Neural cell (in vitro differentiated cells): ENCODE measurements at regions not wholly inside any gene's neighbourhood (a gene's known extent, or its start where the extent isn't known, plus 50 kb on each side); places are given as distances from the start of the nearest gene placed in this dataset.

Experiments used
- H2AFZ ChIP-seq: fragments of 200-600, 300-800 bp; sonication (generic), shearing (Covaris generic); 2 replicates; pipeline ENCODE4 v1.6.0; 2014; ENCODE audit warnings: low read depth, mild to moderate bottlenecking, antibody characterized with exemption, low read length, moderate library complexity
- H3F3A ChIP-seq: fragments of 200-600 bp; shearing (Covaris generic); 2 replicates; pipeline ENCODE4 v1.6.1; 2016; ENCODE audit warnings: mild to moderate bottlenecking, moderate library complexity, mixed read lengths, antibody characterized with exemption, low read length; ENCODE audit not compliant: insufficient read depth, poor library complexity, severe bottlenecking
- H3K27ac ChIP-seq: fragments of 200-600, 300-800 bp; sonication (generic), shearing (Covaris generic); 2 replicates; pipeline ENCODE4 v1.5.1; 2014; ENCODE audit warnings: mild to moderate bottlenecking, low read length, moderate library complexity
- H3K27me3 ChIP-seq: fragments of 300-800, 200-600 bp; sonication (generic), shearing (Covaris generic); 2 replicates; pipeline ENCODE4 v1.6.0; 2014; ENCODE audit warnings: mild to moderate bottlenecking, low read depth, low read length, moderate library complexity; ENCODE audit not compliant: insufficient read depth
- H3K36me3 ChIP-seq: fragments of 300-800, 200-600 bp; sonication (generic), shearing (Covaris generic); 2 replicates; pipeline ENCODE4 v1.5.1; 2014; ENCODE audit warnings: mild to moderate bottlenecking, antibody characterized with exemption, low read length, moderate library complexity; ENCODE audit not compliant: insufficient read depth
- H3K4me2 ChIP-seq: fragments of 300-800, 200-600 bp; sonication (generic), shearing (Covaris generic); 2 replicates; pipeline ENCODE4 v1.6.0; 2014; ENCODE audit warnings: mild to moderate bottlenecking, low read length
- H3K4me3 ChIP-seq: fragments of 300-800, 200-600 bp; sonication (generic), shearing (Covaris generic); 2 replicates; pipeline ENCODE4 v1.5.1; 2014; ENCODE audit warnings: mild to moderate bottlenecking, low read length, moderate library complexity
- H3K79me2 ChIP-seq: fragments of 200-600 bp; shearing (Covaris generic); replicated peaks from 2 replicates; pipeline ENCODE4 v1.6.0; 2014; ENCODE audit warnings: mild to moderate bottlenecking, low read length, moderate library complexity; ENCODE audit not compliant: insufficient read depth
- H3K9ac ChIP-seq: fragments of 300-800, 200-600 bp; sonication (generic), shearing (Covaris generic); 2 replicates; pipeline ENCODE4 v1.6.1; 2016; ENCODE audit warnings: mild to moderate bottlenecking, low read length, mixed read lengths
- H3K9me2 ChIP-seq: fragments of 200-600 bp; shearing (Covaris generic); 2 replicates; pipeline ENCODE4 v1.6.1; 2016; ENCODE audit warnings: mild to moderate bottlenecking, low read length, mixed read lengths; ENCODE audit not compliant: insufficient read depth
- H3K9me3 ChIP-seq: fragments of 200-600, 300-800 bp; sonication (generic), shearing (Covaris generic); 2 replicates; pipeline ENCODE4 v1.6.1; 2016; ENCODE audit warnings: mild to moderate bottlenecking, mixed run types, low read length, moderate library complexity, mixed read lengths
- H4K20me1 ChIP-seq: fragments of 200-600 bp; shearing (Covaris generic); 2 replicates; pipeline ENCODE4 v1.6.1; 2016; ENCODE audit warnings: mild to moderate bottlenecking, mixed run types; ENCODE audit not compliant: insufficient read depth
- CTCF ChIP-seq: fragments of 450-650 bp; IDR thresholded peaks from 2 replicates; pipeline ENCODE4 v1.5.1; 2014; ENCODE audit warnings: antibody characterized with exemption, mild to moderate bottlenecking, moderate library complexity; ENCODE audit not compliant: poor library complexity, severe bottlenecking
- EP300 ChIP-seq: fragments of 450-650 bp; conservative IDR thresholded peaks from 2 replicates; pipeline ENCODE4 v1.6.1; 2014; ENCODE audit warnings: antibody characterized with exemption, mild to moderate bottlenecking, moderate library complexity; ENCODE audit not compliant: poor library complexity, severe bottlenecking
- EZH2 ChIP-seq: fragments of 200-600, 300-800 bp; shearing (Covaris generic), sonication (generic); IDR thresholded peaks from 2 replicates; pipeline ENCODE4 v1.6.1; 2014; ENCODE audit warnings: antibody characterized with exemption, low read length, borderline replicate concordance, mild to moderate bottlenecking; ENCODE audit not compliant: insufficient read depth, poor library complexity, severe bottlenecking
- MXI1 ChIP-seq: fragments of 450-650 bp; conservative IDR thresholded peaks from 2 replicates; pipeline ENCODE4 v1.6.1; 2014; ENCODE audit warnings: antibody characterized with exemption, mild to moderate bottlenecking; ENCODE audit not compliant: poor library complexity, severe bottlenecking
- POLR2AphosphoS5 ChIP-seq: IDR thresholded peaks from 2 replicates; pipeline ENCODE4 v1.6.1; 2012
- REST ChIP-seq: IDR thresholded peaks from 2 replicates; pipeline ENCODE4 v1.6.1; 2012; ENCODE audit warnings: borderline replicate concordance
- TAF1 ChIP-seq: IDR thresholded peaks from 2 replicates; pipeline ENCODE4 v1.6.1; 2012; ENCODE audit warnings: low read depth

- Histone ChIP-seq H3K9me2 (no peaks in the 10 kb centered on the region), H3K36me3 (no peaks in the 10 kb centered on the region), H3K79me2 (no peaks in the 10 kb centered on the region), H4K20me1 (no peaks in the 10 kb centered on the region), H3K4me3 (no peak overlapping the region), H3K27me3 (no peaks in the 10 kb centered on the region), H3K27ac (no peak overlapping the region), H3K9ac (no peak overlapping the region), H3F3A (no peaks in the 10 kb centered on the region), H3K4me2 (no peak overlapping the region), H3K9me3 (no peaks in the 10 kb centered on the region), H2AFZ (no peak overlapping the region)
- TF ChIP-seq TAF1 (no peak), EZH2 (no peak), MXI1 (no peak), POLR2AphosphoS5 (no peak), EP300 (no peak), REST (no peak), CTCF (no peak)
These were observed 114.9 kb upstream of the SULT1C3 start for GRCh38 chr2:108124736-108125495.

- no peak overlapping the region for H3K4me3 ChIP-seq
- no peaks in the 10 kb centered on the region for H3K79me2 ChIP-seq
- H2AFZ ChIP-seq = no peak overlapping the region
- H4K20me1 ChIP-seq = no peaks in the 10 kb centered on the region
- no peaks in the 10 kb centered on the region for H3K9me3 ChIP-seq
- H3K9ac ChIP-seq = no peak overlapping the region
- H3K4me2 ChIP-seq = no peak overlapping the region
- no peaks in the 10 kb centered on the region for H3K9me2 ChIP-seq
- H3K27me3 ChIP-seq = no peaks in the 10 kb centered on the region
- H3K27ac ChIP-seq = no peak overlapping the region
- TF ChIP-seq EZH2 (no peak), POLR2AphosphoS5 (no peak), EP300 (no peak), REST (no peak)
- no peaks in the 10 kb centered on the region for H3K36me3 ChIP-seq
- no peaks in the 10 kb centered on the region for H3F3A ChIP-seq
These were observed 114.2 kb upstream of the SULT1C3 start for GRCh38 chr2:108125581-108125980.
